SK-N-SH (cell line): ENCODE measurements at regions not wholly inside any gene's neighbourhood (a gene's known extent, or its start where the extent isn't known, plus 50 kb on each side); places are given as distances from the start of the nearest gene placed in this dataset.

Source experiments
- CTCF ChIA-PET: fragments of 300-600, 350-600 bp; formaldehyde crosslinking; extraction: SDS; loops from one replicate; lab custom pipeline; 2021; lab: Yijun Ruan, JAX
- POLR2A ChIA-PET: fragments of 350-600 bp; sonication (Branson Sonifier 250); formaldehyde crosslinking; extraction: SDS; loops from one replicate; lab custom pipeline; 2020; ENCODE audit warnings: antibody characterized with exemption, inconsistent platforms; lab: Yijun Ruan, JAX
- DNase-seq: peaks from one replicate; pipeline ENCODE4 v3.0.0; 2012
- H2AFZ ChIP-seq: fragments of 200-600 bp; sonication (generic); 2 replicates; pipeline ENCODE4 v1.8.1; 2016; ENCODE audit warnings: antibody characterized with exemption, mild to moderate bottlenecking, low read depth
- H3F3A ChIP-seq: fragments of 200-600 bp; sonication (generic); replicated peaks from 2 replicates; pipeline ENCODE3; 2016; ENCODE audit warnings: antibody characterized with exemption, mild to moderate bottlenecking; ENCODE audit not compliant: insufficient read depth
- H3K27ac ChIP-seq, 2 experiments: fragments of 200-500 bp in 1 of 2; fragments of 200-600 bp in 1 of 2; sonication (Bioruptor generic) in 1 of 2; sonication (generic), shearing (Covaris generic) in 1 of 2; 2 replicates each; pipeline versions ENCODE4 v1.5.1 to v1.6.1; 2014 to 2016; ENCODE audit warnings: low read depth in 2 of 2, inconsistent platforms in 1 of 2, low read length in 1 of 2, mild to moderate bottlenecking in 1 of 2, mixed read lengths in 1 of 2
- H3K27me3 ChIP-seq: fragments of 200-600 bp; sonication (generic), shearing (Covaris generic); 2 replicates; pipeline ENCODE4 v1.6.1; 2016; ENCODE audit warnings: mixed run types; ENCODE audit not compliant: insufficient read depth
- H3K36me3 ChIP-seq, 2 experiments: fragments of 200-500 bp in 1 of 2; fragments of 200-600 bp in 1 of 2; sonication (Bioruptor generic) in 1 of 2; sonication (generic) in 1 of 2; replicated peaks in 1 of 2; 2 replicates each; pipeline versions ENCODE3 to v1.5.1; 2014 to 2016; ENCODE audit warnings: low read length in 1 of 2, mild to moderate bottlenecking in 1 of 2; ENCODE audit not compliant: insufficient read depth in 2 of 2, control insufficient read depth in 1 of 2
- H3K4me1 ChIP-seq, 2 experiments: fragments of 200-500 bp in 1 of 2; fragments of 200-600 bp in 1 of 2; sonication (Bioruptor generic) in 1 of 2; sonication (generic), shearing (Covaris generic) in 1 of 2; 2 replicates each; pipeline versions ENCODE4 v1.5.1 to v1.6.1; 2014 to 2016; ENCODE audit warnings: low read depth in 1 of 2, low read length in 1 of 2, mixed run types in 1 of 2; ENCODE audit not compliant: insufficient read depth in 2 of 2, control insufficient read depth in 1 of 2
- H3K4me2 ChIP-seq: fragments of 200-600 bp; sonication (generic), shearing (Covaris generic); 2 replicates; pipeline ENCODE4 v1.6.1; 2017; ENCODE audit warnings: mixed run types
- H3K4me3 ChIP-seq, 2 experiments: fragments of 200-500 bp in 1 of 2; fragments of 200-600 bp in 1 of 2; sonication (Bioruptor generic) in 1 of 2; sonication (generic), shearing (Covaris generic) in 1 of 2; 2 replicates each; pipeline versions ENCODE4 v1.5.1 to v1.8.1; 2014 to 2016; ENCODE audit warnings: low read depth in 2 of 2, inconsistent platforms in 1 of 2, low read length in 1 of 2, mild to moderate bottlenecking in 1 of 2, mixed read lengths in 1 of 2, moderate library complexity in 1 of 2
- H3K79me2 ChIP-seq: fragments of 200-600 bp; sonication (generic); 2 replicates; pipeline ENCODE4 v1.8.1; 2017; ENCODE audit warnings: mild to moderate bottlenecking; ENCODE audit not compliant: insufficient read depth
- H3K9ac ChIP-seq: fragments of 200-600 bp; sonication (generic); 2 replicates; pipeline ENCODE4 v1.6.1; 2017; ENCODE audit warnings: mixed run types
- H3K9me2 ChIP-seq: fragments of 200-600 bp; sonication (generic); 2 replicates; pipeline ENCODE4 v1.6.1; 2017; ENCODE audit warnings: mixed run types
- H3K9me3 ChIP-seq: fragments of 200-600 bp; sonication (generic); 2 replicates; pipeline ENCODE4 v1.6.1; 2017; ENCODE audit warnings: mixed run types, mild to moderate bottlenecking, moderate library complexity
- H4K20me1 ChIP-seq: fragments of 200-600 bp; sonication (generic); 2 replicates; pipeline ENCODE4 v1.6.1; 2017; ENCODE audit warnings: mild to moderate bottlenecking, mixed run types; ENCODE audit not compliant: insufficient read depth
- CHD2 ChIP-seq: fragments of 150-350 bp; IDR thresholded peaks from 2 replicates; pipeline ENCODE4 v1.6.1; 2018; ENCODE audit warnings: low read length; ENCODE audit not compliant: partially characterized antibody
- EP300 ChIP-seq, 2 experiments: IDR thresholded peaks; 2 replicates each; pipeline versions ENCODE4 v1.4.0 to v1.6.1; 2012; ENCODE audit warnings: borderline replicate concordance in 1 of 2, low read depth in 1 of 2, low read length in 1 of 2
- EZH2phosphoT487 ChIP-seq: fragments of 200-600 bp; sonication (generic); IDR thresholded peaks from 2 replicates; pipeline ENCODE4 v1.6.1; 2017; ENCODE audit warnings: low read depth, mixed run types, mild to moderate bottlenecking, antibody characterized with exemption, moderate library complexity, borderline replicate concordance
- FOSL2 ChIP-seq: IDR thresholded peaks from 2 replicates; pipeline ENCODE4 v1.4.0; 2012; ENCODE audit warnings: low read depth, mild to moderate bottlenecking, moderate library complexity, borderline replicate concordance
- FOXJ3 ChIP-seq: sonication (generic); formaldehyde crosslinking; IDR thresholded peaks from 2 replicates; pipeline ENCODE4 v1.5.1; 2020; ENCODE audit warnings: mild to moderate bottlenecking, missing genetic modification reagents
- GATA2 ChIP-seq: sonication (generic); formaldehyde crosslinking; IDR thresholded peaks from 2 replicates; pipeline ENCODE4 v1.5.0; 2020; ENCODE audit warnings: mild to moderate bottlenecking, missing genetic modification reagents
- IRF3 ChIP-seq: fragments of 150-350 bp; IDR thresholded peaks from 2 replicates; pipeline ENCODE4 v1.6.1; 2016; ENCODE audit warnings: mild to moderate bottlenecking, low read depth, low read length
- MAX ChIP-seq: IDR thresholded peaks from 2 replicates; pipeline ENCODE4 v1.4.0; 2012; ENCODE audit warnings: low read depth
- MXI1 ChIP-seq: IDR thresholded peaks from 2 replicates; pipeline ENCODE4 v1.6.1; 2012; ENCODE audit warnings: mild to moderate bottlenecking, low read depth, low read length, improper control_type of control experiment
- PBX3 ChIP-seq: IDR thresholded peaks from 2 replicates; pipeline ENCODE4; 2012
- RAD21 ChIP-seq: IDR thresholded peaks from 2 replicates; pipeline ENCODE4 v1.6.1; 2012; ENCODE audit warnings: mild to moderate bottlenecking, low read length
- RFX5 ChIP-seq: IDR thresholded peaks from 2 replicates; pipeline ENCODE4 v1.6.1; 2012; ENCODE audit warnings: mild to moderate bottlenecking, improper control_type of control experiment, low read length
- TAF1 ChIP-seq: IDR thresholded peaks from 2 replicates; pipeline ENCODE4 v1.6.1; 2012; ENCODE audit warnings: low read depth, mild to moderate bottlenecking, low read length, moderate library complexity, borderline replicate concordance
- TCF12 ChIP-seq: IDR thresholded peaks from 2 replicates; pipeline ENCODE4 v1.4.0; 2012
- USF1 ChIP-seq: IDR thresholded peaks from 2 replicates; pipeline ENCODE4 v1.4.0; 2012; ENCODE audit warnings: low read depth, borderline replicate concordance
- ZBTB33 ChIP-seq: IDR thresholded peaks from 2 replicates; pipeline ENCODE4 v1.4.0; 2012; ENCODE audit warnings: low read depth, borderline replicate concordance
- WGBS: methylation state at CpG from one replicate; pipeline ENCODE4 v1.1.6; 2017; ENCODE audit warnings: low lambda C conversion rate; 5-methylcytosine and 5-hydroxymethylcytosine counted together
- TF ChIP-seq, protein P1 (sequence below): fragments of 150-350 bp; IDR thresholded peaks from 2 replicates; pipeline ENCODE4 v1.6.1; 2017; ENCODE audit warnings: antibody characterized with exemption, low read length, low read depth, borderline replicate concordance

DNA sequence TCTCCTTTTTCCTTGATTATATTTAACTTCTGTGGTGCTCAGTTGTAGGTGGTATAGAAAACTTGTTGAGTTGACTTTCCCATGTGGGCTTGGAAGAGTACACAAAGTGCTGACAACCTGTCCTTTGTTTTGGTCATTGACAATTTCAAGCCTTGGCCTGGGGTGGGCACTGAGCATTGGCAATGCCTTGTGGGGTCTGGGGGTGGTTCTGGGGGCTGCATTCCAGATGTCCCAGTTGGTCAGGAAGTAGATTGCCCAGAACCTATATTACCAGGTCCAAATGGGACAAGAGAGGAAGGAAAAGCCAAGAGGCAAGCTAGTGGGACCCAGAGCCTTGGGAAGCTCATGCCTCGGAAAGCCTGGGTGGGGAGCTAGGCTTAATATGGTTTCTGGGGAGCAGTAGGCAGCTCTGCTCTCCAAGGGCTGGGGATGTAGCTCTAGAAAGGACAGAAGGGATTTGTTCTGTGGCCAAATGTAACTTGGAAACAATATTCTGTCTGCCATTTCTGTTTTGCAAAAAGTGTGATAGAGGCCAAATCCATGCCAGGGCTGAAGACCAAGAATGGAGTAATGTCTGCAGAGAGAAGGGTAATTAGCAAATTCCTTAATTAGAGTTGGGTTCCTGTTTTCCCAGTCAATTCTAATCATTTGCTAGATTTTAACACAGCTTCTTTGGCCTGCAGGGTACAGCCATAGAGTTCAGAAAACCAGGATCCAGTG, 87.4 kb downstream of the SLC4A3 start:
- H3K27ac ChIP-seq: no peak overlapping the region
- H3K4me3 ChIP-seq: no peak overlapping the region
- no peak overlapping the region for H2AFZ ChIP-seq
- no peak for TF ChIP-seq CHD2
- TF ChIP-seq USF1: no peak
- TF ChIP-seq EZH2phosphoT487: no peak
- TF ChIP-seq TCF12: no peak
- TF ChIP-seq RFX5: no peak
- TF ChIP-seq ZBTB33: no peak
- no peak for TF ChIP-seq IRF3
- TF ChIP-seq RAD21: no peak
- no peak for TF ChIP-seq EP300 (IDR thresholded peaks at IDR 0.05; ENCODE audit: borderline replicate concordance in 1 of 2, low read depth in 1 of 2, low read length in 1 of 2)
- TF ChIP-seq MXI1: no peak
- TF ChIP-seq FOXJ3: no peak
- TF ChIP-seq FOSL2: no peak
- no peak for TF ChIP-seq PBX3
- no peak for TF ChIP-seq MAX
- no peak for TF ChIP-seq TAF1
- no peak for TF ChIP-seq GATA2 (CRISPR knock-in tag)
- TF ChIP-seq, protein P1, sequence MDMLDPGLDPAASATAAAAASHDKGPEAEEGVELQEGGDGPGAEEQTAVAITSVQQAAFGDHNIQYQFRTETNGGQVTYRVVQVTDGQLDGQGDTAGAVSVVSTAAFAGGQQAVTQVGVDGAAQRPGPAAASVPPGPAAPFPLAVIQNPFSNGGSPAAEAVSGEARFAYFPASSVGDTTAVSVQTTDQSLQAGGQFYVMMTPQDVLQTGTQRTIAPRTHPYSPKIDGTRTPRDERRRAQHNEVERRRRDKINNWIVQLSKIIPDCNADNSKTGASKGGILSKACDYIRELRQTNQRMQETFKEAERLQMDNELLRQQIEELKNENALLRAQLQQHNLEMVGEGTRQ: no peak
- H3K79me2 ChIP-seq: no peaks in the 10 kb centered on the region
- H3K9me2 ChIP-seq: no peaks in the 10 kb centered on the region
- H3K9me3 ChIP-seq: no peaks in the 10 kb centered on the region
- ChIA-PET CTCF (no interaction called here), POLR2A (no interaction called here)
- H3F3A ChIP-seq: no peaks in the 10 kb centered on the region
- no peaks in the 10 kb centered on the region for H4K20me1 ChIP-seq
- 27% methylated on average over 1 of the region's 1 CpG for WGBS
- no peak for DNase-seq
- no peak overlapping the region for H3K4me2 ChIP-seq
- H3K27me3 ChIP-seq: peaks cover 14% of the 10 kb centered on the region
- H3K4me1 ChIP-seq: no peaks in the 10 kb centered on the region
- H3K9ac ChIP-seq: no peak overlapping the region
- H3K36me3 ChIP-seq: no peaks in the 10 kb centered on the region
